HL-60 (cell line): ENCODE measurements at regions not wholly inside any gene's neighbourhood (a gene's known extent, or its start where the extent isn't known, plus 50 kb on each side); places are given as distances from the start of the nearest gene placed in this dataset.

ENCODE experiments used
- DNase-seq, 2 experiments: peaks; one replicate each; pipeline ENCODE4 v3.0.0-alpha.2; 2010 to 2020; ENCODE audit warnings: low read depth in 1 of 2, low spot score in 1 of 2
- H3K27ac ChIP-seq: fragments of 250-450 bp; sonication (Bioruptor Pico); replicated peaks from 2 replicates; pipeline ENCODE4 v1.5.1; 2020; ENCODE audit warnings: mild to moderate bottlenecking, moderate library complexity
- H3K27me3 ChIP-seq: fragments of 250-450 bp; sonication (Bioruptor Pico); 2 replicates; pipeline ENCODE4 v1.5.1; 2021; ENCODE audit warnings: mild to moderate bottlenecking, moderate library complexity; ENCODE audit not compliant: insufficient read depth, poor library complexity, severe bottlenecking
- H3K4me3 ChIP-seq: replicated peaks from 2 replicates; pipeline ENCODE4 v1.5.1; 2011; ENCODE audit warnings: mild to moderate bottlenecking, control low read depth, low read length; ENCODE audit not compliant: insufficient read depth
- GABPA ChIP-seq: IDR thresholded peaks from 2 replicates; pipeline ENCODE4 v1.6.1; 2012; ENCODE audit warnings: low read depth
- POLR2AphosphoS5 ChIP-seq: IDR thresholded peaks from 2 replicates; pipeline ENCODE4 v1.6.1; 2012; ENCODE audit warnings: low read depth
- SPI1 ChIP-seq: IDR thresholded peaks from 2 replicates; pipeline ENCODE4 v1.6.1; 2012; ENCODE audit warnings: low read depth, mild to moderate bottlenecking, borderline replicate concordance
- TF ChIP-seq, protein P1 (sequence below): IDR thresholded peaks from 2 replicates; pipeline ENCODE4 v1.6.1; 2012; ENCODE audit warnings: low read depth; ENCODE audit not compliant: insufficient replicate concordance
- TF ChIP-seq, protein P2 (sequence below): IDR thresholded peaks from one replicate; pipeline ENCODE4 v1.5.1; 2011; ENCODE audit warnings: low read length, control low read depth, inconsistent platforms; ENCODE audit not compliant: insufficient read depth

- Histone ChIP-seq H3K27me3 (no peaks in the 10 kb centered on the region), H3K27ac (no peak overlapping the region), H3K4me3 (no peak overlapping the region)
- TF ChIP-seq, protein P1, sequence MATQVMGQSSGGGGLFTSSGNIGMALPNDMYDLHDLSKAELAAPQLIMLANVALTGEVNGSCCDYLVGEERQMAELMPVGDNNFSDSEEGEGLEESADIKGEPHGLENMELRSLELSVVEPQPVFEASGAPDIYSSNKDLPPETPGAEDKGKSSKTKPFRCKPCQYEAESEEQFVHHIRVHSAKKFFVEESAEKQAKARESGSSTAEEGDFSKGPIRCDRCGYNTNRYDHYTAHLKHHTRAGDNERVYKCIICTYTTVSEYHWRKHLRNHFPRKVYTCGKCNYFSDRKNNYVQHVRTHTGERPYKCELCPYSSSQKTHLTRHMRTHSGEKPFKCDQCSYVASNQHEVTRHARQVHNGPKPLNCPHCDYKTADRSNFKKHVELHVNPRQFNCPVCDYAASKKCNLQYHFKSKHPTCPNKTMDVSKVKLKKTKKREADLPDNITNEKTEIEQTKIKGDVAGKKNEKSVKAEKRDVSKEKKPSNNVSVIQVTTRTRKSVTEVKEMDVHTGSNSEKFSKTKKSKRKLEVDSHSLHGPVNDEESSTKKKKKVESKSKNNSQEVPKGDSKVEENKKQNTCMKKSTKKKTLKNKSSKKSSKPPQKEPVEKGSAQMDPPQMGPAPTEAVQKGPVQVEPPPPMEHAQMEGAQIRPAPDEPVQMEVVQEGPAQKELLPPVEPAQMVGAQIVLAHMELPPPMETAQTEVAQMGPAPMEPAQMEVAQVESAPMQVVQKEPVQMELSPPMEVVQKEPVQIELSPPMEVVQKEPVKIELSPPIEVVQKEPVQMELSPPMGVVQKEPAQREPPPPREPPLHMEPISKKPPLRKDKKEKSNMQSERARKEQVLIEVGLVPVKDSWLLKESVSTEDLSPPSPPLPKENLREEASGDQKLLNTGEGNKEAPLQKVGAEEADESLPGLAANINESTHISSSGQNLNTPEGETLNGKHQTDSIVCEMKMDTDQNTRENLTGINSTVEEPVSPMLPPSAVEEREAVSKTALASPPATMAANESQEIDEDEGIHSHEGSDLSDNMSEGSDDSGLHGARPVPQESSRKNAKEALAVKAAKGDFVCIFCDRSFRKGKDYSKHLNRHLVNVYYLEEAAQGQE = no peak
- TF ChIP-seq SPI1 (no peak), GABPA (no peak), POLR2AphosphoS5 (no peak)
- TF ChIP-seq, protein P2, sequence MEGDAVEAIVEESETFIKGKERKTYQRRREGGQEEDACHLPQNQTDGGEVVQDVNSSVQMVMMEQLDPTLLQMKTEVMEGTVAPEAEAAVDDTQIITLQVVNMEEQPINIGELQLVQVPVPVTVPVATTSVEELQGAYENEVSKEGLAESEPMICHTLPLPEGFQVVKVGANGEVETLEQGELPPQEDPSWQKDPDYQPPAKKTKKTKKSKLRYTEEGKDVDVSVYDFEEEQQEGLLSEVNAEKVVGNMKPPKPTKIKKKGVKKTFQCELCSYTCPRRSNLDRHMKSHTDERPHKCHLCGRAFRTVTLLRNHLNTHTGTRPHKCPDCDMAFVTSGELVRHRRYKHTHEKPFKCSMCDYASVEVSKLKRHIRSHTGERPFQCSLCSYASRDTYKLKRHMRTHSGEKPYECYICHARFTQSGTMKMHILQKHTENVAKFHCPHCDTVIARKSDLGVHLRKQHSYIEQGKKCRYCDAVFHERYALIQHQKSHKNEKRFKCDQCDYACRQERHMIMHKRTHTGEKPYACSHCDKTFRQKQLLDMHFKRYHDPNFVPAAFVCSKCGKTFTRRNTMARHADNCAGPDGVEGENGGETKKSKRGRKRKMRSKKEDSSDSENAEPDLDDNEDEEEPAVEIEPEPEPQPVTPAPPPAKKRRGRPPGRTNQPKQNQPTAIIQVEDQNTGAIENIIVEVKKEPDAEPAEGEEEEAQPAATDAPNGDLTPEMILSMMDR = no peak
- no peak for DNase-seq
Observed at GRCh38 chr12:87728931-87729593, 300.1 kb downstream of the C12orf50 start.

- TF ChIP-seq POLR2AphosphoS5 (no peak), SPI1 (no peak), GABPA (no peak)
- TF ChIP-seq, protein P1 = no peak
Observed at GRCh38 chr12:87720967-87721366, 308.2 kb downstream of the C12orf50 start.

GRCh38 chr12:87704374-87704773 lies 324.8 kb downstream of the C12orf50 start:
- no peak for DNase-seq
- H3K4me3 ChIP-seq = no peak overlapping the region
- no peak overlapping the region for H3K27ac ChIP-seq
- TF ChIP-seq, protein P2 = no peak
- TF ChIP-seq GABPA (no peak), POLR2AphosphoS5 (no peak), SPI1 (no peak)
- TF ChIP-seq, protein P1 = no peak
- H3K27me3 ChIP-seq = no peaks in the 10 kb centered on the region

More at GRCh38 chr12:87720967-87721366, 308.2 kb downstream of the C12orf50 start:
- DNase-seq = no peak
- Histone ChIP-seq H3K27ac (no peak overlapping the region), H3K4me3 (no peak overlapping the region), H3K27me3 (no peaks in the 10 kb centered on the region)
